Fibroblast of villous mesenchyme (primary cell): ENCODE measurements at regions not wholly inside any gene's neighbourhood (a gene's known extent, or its start where the extent isn't known, plus 50 kb on each side); places are given as distances from the start of the nearest gene placed in this dataset.

ENCODE experiments used
- DNase-seq: peaks from one replicate; pipeline ENCODE4 v3.0.0-alpha.2; 2010; ENCODE audit warnings: low read depth
- H3K4me3 ChIP-seq: 2 replicates; pipeline ENCODE4 v1.5.1; 2011; ENCODE audit warnings: low read depth, mild to moderate bottlenecking, low read length
- TF ChIP-seq, protein P1 (sequence below): IDR thresholded peaks from 2 replicates; pipeline ENCODE4 v1.5.1; 2012; ENCODE audit warnings: low read depth, mild to moderate bottlenecking, low read length; ENCODE audit not compliant: insufficient read depth

DNA sequence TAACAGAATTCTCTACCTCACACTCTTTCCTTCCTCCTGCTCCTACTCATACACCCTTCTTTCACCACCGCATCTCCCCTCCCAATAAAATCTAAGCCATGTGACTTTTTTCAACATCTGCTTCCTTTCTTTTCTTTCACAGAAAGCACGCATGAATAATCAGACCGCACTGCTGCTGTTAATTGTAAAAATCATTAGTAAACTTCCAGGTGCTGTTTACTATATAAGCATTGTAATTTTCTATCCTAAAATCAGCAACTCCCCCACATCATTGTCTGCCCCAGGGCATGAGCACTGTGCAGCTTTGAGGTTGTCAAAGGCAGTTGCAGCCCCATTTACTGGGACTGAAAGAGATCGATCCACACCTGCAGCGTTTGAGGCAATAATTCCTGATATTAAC is 782.6 kb upstream of the ID2 start:
- TF ChIP-seq, protein P1, sequence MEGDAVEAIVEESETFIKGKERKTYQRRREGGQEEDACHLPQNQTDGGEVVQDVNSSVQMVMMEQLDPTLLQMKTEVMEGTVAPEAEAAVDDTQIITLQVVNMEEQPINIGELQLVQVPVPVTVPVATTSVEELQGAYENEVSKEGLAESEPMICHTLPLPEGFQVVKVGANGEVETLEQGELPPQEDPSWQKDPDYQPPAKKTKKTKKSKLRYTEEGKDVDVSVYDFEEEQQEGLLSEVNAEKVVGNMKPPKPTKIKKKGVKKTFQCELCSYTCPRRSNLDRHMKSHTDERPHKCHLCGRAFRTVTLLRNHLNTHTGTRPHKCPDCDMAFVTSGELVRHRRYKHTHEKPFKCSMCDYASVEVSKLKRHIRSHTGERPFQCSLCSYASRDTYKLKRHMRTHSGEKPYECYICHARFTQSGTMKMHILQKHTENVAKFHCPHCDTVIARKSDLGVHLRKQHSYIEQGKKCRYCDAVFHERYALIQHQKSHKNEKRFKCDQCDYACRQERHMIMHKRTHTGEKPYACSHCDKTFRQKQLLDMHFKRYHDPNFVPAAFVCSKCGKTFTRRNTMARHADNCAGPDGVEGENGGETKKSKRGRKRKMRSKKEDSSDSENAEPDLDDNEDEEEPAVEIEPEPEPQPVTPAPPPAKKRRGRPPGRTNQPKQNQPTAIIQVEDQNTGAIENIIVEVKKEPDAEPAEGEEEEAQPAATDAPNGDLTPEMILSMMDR: no peak
- no peak overlapping the region for H3K4me3 ChIP-seq
- no peak for DNase-seq

DNA sequence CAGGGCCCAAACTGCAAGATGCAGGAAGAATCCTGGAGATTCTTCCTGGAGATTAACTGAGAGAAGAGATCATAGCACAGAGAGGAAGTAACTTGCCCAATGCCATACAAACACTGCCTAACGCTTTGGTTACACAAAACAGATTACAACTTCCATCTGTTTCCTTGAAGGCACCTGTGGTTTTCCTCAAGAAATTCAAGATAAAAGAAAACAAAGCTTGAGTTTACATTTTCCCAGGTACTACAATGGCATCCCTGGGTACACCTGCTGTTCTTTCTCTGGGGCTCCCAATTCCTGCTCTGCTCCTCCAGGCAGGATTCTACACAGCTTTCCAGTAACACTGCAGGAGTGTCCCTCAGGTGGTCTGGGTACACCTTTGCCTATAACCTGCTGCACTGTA is 781.9 kb upstream of the ID2 start:
- DNase-seq: no peak

DNA sequence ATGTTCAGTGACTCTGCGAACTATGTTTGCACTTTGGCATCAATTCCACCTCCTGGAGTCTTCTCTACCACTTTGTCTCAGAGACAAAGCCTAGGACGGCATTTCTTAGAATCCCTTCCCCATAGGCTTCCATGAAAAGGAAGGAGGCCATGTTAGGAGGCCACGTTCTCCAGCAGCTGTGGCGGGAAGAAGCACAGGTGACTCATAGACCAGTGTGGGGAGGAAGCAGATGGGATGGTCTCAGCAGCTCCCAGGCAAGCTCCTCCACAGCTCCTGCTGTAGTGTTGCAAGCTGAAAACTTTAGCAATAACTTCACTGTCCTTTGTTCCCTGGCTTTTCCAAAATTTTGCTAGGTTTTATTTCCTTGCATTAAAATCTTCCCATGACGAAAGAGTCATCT is 781.3 kb upstream of the ID2 start:
- DNase-seq: no peak
- TF ChIP-seq, protein P1: no peak
- no peak overlapping the region for H3K4me3 ChIP-seq

More for the DNA sequence above, 781.9 kb upstream of the ID2 start:
- TF ChIP-seq, protein P1: no peak
- no peak overlapping the region for H3K4me3 ChIP-seq

DNA sequence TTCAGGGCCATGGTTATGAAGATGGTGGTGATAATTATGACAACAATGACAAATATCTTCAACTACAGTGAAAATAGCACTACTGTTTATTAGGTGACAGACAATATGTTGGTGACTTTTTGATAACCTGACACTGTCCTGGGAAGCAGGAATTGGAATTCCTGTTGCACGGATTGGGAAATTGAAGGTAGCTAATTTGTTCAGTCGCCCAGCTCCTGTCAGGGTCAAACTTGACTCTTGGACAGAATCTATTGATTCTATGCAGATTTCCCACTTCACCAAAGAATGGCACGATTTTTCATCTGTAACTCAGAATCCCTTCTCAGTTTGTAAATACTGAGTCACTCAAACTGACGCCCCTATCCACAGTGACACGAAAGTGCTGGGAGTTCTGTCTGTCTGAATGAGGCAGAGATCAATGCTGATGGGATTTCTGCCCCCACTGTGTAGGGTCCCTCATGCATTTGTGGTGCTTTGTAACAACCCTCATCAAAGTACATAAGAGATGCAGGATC is 779.5 kb upstream of the ID2 start:
- no peak for DNase-seq
- TF ChIP-seq, protein P1: no peak
- H3K4me3 ChIP-seq: no peak overlapping the region

DNA sequence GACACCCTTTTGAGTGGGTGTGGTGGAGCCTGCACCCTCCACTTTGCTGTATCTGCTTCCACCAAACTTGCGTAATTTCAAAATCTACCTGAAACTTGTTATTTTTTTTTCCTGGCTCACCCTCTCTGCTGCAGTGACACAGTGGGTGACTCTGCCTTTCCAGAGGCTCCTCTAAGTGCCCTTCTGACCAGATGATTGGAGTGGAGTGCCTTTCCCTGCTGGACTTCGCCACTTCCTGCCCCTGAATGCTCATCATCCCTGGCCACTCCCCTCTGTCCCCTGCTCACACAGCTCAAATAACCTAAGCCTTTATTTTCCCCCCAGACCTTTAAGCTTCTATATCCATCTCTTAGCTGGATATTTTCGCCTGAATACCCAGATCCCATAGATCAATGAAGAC is 777.5 kb upstream of the ID2 start:
- no peak for DNase-seq
- no peak overlapping the region for H3K4me3 ChIP-seq
- TF ChIP-seq, protein P1: no peak

DNA sequence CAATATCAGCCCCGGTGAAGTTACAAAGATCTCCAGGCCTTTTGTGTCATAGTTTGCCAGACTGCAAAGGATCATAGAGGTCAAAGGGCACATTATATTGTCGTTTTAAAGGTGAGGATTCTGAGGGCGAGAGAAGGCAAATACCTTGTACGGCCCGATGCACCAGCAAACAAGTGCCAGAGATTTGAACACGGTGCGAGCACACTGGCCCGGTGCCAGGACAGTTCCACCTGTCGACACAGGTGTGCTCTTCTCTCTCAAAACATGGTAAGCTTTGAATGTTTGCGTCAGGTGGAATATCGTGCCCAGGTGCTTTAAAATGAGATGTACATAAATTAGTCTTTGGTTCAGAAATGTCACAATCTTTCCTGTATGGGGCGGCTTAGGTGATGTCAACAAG is 776.1 kb upstream of the ID2 start:
- no peak overlapping the region for H3K4me3 ChIP-seq
- no peak for DNase-seq
- TF ChIP-seq, protein P1: no peak

DNA sequence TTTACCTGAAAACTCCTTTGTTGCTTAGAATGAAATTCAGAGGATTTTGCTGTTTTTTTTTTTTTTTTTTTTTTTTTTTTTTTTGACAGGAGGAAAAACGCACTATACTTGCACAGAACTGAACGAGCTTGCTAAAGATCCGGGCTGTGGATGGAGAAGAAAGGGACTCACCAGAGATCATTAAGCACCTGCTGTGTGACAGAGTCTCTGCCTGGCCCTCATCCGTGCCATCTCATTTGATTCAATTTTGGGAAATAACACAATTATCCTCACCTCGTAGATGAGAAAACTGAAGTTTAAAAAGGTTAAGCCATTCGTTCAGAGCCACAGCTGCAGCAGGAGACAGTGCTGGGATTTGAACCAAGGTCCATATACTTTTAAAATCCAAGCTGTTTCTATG is 775.4 kb upstream of the ID2 start:
- no peak overlapping the region for H3K4me3 ChIP-seq
- no peak for DNase-seq
- TF ChIP-seq, protein P1: no peak
